Keratinocyte (primary cell): ENCODE measurements at regions not wholly inside any gene's neighbourhood (a gene's known extent, or its start where the extent isn't known, plus 50 kb on each side); places are given as distances from the start of the nearest gene placed in this dataset.

Experiments
- DNase-seq: peaks from one replicate; pipeline ENCODE4 v3.0.0-alpha.2; 2011; ENCODE audit warnings: low read depth, missing footprints, low spot score
- FAIRE-seq: peaks from 2 replicates; lab custom pipeline; 2011; peaks lifted over from hg19 to GRCh38; lab: Jason Lieb, UNC
- H2AFZ ChIP-seq: 2 replicates; pipeline ENCODE4 v1.6.0; 2012; ENCODE audit warnings: low read length, control low read depth, inconsistent platforms; ENCODE audit not compliant: control insufficient read depth
- H3K27ac ChIP-seq: 2 replicates; pipeline ENCODE4 v1.5.1; 2011; ENCODE audit warnings: low read length; ENCODE audit not compliant: control insufficient read depth, insufficient read depth
- H3K27me3 ChIP-seq: 3 replicates; pipeline ENCODE4 v1.6.0; 2011; ENCODE audit warnings: low read length; ENCODE audit not compliant: control insufficient read depth, insufficient read depth; ENCODE audit errors: extremely low read depth
- H3K36me3 ChIP-seq, 2 experiments: 2 replicates in 1 of 2; 3 replicates in 1 of 2; pipeline ENCODE4 v1.5.1; 2011; ENCODE audit warnings: low read length in 2 of 2, mild to moderate bottlenecking in 1 of 2; ENCODE audit not compliant: control insufficient read depth in 2 of 2, insufficient read depth in 2 of 2; ENCODE audit errors: extremely low read depth in 1 of 2
- H3K4me1 ChIP-seq: 3 replicates; pipeline ENCODE4 v1.5.1; 2011; ENCODE audit warnings: low read length; ENCODE audit not compliant: control insufficient read depth, insufficient read depth; ENCODE audit errors: extremely low read depth
- H3K4me2 ChIP-seq: 3 replicates; pipeline ENCODE4 v1.6.0; 2011; ENCODE audit warnings: low read depth, low read length; ENCODE audit not compliant: control insufficient read depth, insufficient read depth; ENCODE audit errors: extremely low read depth
- H3K4me3 ChIP-seq, 3 experiments: fragments of 200-600 bp in 1 of 3; sonication (generic) in 1 of 3; 2 replicates in 2 of 3; 3 replicates in 1 of 3; pipeline ENCODE4 v1.5.1; 2011 to 2016; ENCODE audit warnings: low read length in 3 of 3, mild to moderate bottlenecking in 3 of 3, control low read depth in 2 of 3, inconsistent platforms in 1 of 3, low read depth in 1 of 3, mixed read lengths in 1 of 3, mixed run types in 1 of 3, moderate library complexity in 1 of 3; ENCODE audit not compliant: control insufficient read depth in 2 of 3, insufficient read depth in 2 of 3; ENCODE audit errors: extremely low read depth in 1 of 3
- H3K79me2 ChIP-seq: 2 replicates; pipeline ENCODE4 v1.6.0; 2012; ENCODE audit warnings: low read length; ENCODE audit not compliant: control insufficient read depth, insufficient read depth
- H3K9ac ChIP-seq: 3 replicates; pipeline ENCODE4 v1.6.0; 2011; ENCODE audit warnings: low read length; ENCODE audit not compliant: control insufficient read depth, insufficient read depth; ENCODE audit errors: extremely low read depth
- H3K9me1 ChIP-seq: 3 replicates; pipeline ENCODE4 v1.6.0; 2011; ENCODE audit warnings: low read length; ENCODE audit not compliant: control insufficient read depth, insufficient read depth; ENCODE audit errors: extremely low read depth
- H3K9me3 ChIP-seq: 2 replicates; pipeline ENCODE4 v1.5.1; 2012; ENCODE audit warnings: low read depth, low read length; ENCODE audit not compliant: control insufficient read depth
- H4K20me1 ChIP-seq: 3 replicates; pipeline ENCODE4 v1.6.0; 2011; ENCODE audit warnings: low read length; ENCODE audit not compliant: control insufficient read depth, insufficient read depth; ENCODE audit errors: extremely low read depth
- EZH2 ChIP-seq: IDR thresholded peaks from one replicate; pipeline ENCODE4 v1.6.1; 2012; ENCODE audit warnings: inconsistent platforms, mild to moderate bottlenecking, low read length, moderate library complexity
- dilution Hi-C: fragments of 300-500 bp; cut with MboI; formaldehyde crosslinking; loops from one replicate; pipeline ENCODE4 v1.7.0; 2020; ENCODE audit warnings: low sequenced_read_pairs; ENCODE audit not compliant: extremely low pct_ligation_motif_present
- TF ChIP-seq, protein P1 (sequence below), 3 experiments: IDR thresholded peaks in 1 of 3; conservative IDR thresholded peaks in 1 of 3; optimal IDR thresholded peaks in 1 of 3; 2 replicates in 2 of 3; 3 replicates in 1 of 3; pipeline versions ENCODE3 to v1.5.1; 2011; ENCODE audit warnings: low read length in 3 of 3, mild to moderate bottlenecking in 3 of 3, moderate library complexity in 2 of 3, control low read depth in 1 of 3, inconsistent platforms in 1 of 3; ENCODE audit not compliant: insufficient read depth in 2 of 3; ENCODE audit errors: extremely low read depth in 1 of 3

DNA sequence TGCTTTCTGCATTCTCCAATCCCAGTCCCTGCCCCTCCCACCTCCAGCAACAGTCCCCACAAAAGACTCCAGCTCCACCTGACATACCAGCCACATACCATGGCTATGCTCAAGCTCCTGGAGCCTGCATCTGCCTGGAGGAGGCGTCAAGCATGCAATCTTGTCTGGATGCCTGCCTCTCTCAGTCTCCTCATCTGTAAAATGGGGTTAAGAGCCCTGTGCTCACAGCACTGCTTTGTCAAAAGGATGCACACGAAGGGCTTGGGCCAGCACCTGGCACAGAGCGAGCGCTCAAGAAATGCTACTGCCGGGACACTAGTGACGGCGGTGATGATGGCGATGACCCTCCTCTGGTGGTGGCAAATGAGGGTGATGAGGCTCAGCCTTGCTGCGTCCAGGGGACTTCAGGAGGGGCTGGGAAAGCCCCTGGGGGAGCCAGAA, 202.9 kb upstream of the IER5L start:
- dilution Hi-C loops = no loop called here
- Histone ChIP-seq H3K4me1 (peaks cover 10% of the 10 kb centered on the region), H3K79me2 (no peaks in the 10 kb centered on the region), H3K4me3 (no peak overlapping the region), H3K9me1 (no peaks in the 10 kb centered on the region), H3K27ac (no peak overlapping the region), H4K20me1 (no peaks in the 10 kb centered on the region), H3K27me3 (no peaks in the 10 kb centered on the region), H3K4me2 (no peak overlapping the region), H3K9me3 (no peaks in the 10 kb centered on the region), H3K9ac (no peak overlapping the region), H3K36me3 (no peaks in the 10 kb centered on the region), H2AFZ (no peak overlapping the region)
- no peak for FAIRE-seq
- DNase-seq = no peak
- TF ChIP-seq, protein P1, sequence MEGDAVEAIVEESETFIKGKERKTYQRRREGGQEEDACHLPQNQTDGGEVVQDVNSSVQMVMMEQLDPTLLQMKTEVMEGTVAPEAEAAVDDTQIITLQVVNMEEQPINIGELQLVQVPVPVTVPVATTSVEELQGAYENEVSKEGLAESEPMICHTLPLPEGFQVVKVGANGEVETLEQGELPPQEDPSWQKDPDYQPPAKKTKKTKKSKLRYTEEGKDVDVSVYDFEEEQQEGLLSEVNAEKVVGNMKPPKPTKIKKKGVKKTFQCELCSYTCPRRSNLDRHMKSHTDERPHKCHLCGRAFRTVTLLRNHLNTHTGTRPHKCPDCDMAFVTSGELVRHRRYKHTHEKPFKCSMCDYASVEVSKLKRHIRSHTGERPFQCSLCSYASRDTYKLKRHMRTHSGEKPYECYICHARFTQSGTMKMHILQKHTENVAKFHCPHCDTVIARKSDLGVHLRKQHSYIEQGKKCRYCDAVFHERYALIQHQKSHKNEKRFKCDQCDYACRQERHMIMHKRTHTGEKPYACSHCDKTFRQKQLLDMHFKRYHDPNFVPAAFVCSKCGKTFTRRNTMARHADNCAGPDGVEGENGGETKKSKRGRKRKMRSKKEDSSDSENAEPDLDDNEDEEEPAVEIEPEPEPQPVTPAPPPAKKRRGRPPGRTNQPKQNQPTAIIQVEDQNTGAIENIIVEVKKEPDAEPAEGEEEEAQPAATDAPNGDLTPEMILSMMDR (optimal IDR thresholded peaks at IDR 0.05 in 1 of 3, IDR thresholded peaks at IDR 0.05 in 1 of 3, conservative IDR thresholded peaks at IDR 0.05 in 1 of 3; ENCODE audit: extremely low read depth in 1 of 3, insufficient read depth in 2 of 3, low read length in 3 of 3) = no peak
- no peak for TF ChIP-seq EZH2

DNA sequence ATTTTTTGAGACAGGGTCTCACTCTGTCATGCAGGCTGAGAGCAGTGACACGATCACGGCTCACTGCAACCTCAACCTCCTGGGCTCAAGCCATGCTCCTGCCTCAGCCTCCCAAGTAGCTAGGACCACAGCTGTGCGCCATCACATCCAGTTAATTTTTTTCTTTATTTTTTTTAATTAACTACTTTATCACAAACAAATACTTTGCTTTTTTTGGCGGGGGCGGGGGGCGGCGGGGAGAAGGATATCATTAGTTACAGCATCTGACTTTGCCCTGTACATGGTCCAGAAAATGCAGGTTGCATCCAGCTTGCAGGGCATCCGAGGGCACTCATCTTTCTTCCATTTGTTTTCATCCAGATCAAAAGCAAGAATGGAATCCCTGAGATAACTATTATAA, 201.8 kb upstream of the IER5L start:
- Histone ChIP-seq H3K4me3 (no peak overlapping the region), H2AFZ (no peak overlapping the region), H3K9ac (no peak overlapping the region), H3K79me2 (no peaks in the 10 kb centered on the region), H3K9me1 (no peaks in the 10 kb centered on the region), H3K36me3 (no peaks in the 10 kb centered on the region), H3K27ac (no peak overlapping the region), H3K27me3 (no peaks in the 10 kb centered on the region), H3K4me1 (peaks cover 10% of the 10 kb centered on the region), H3K4me2 (no peak overlapping the region), H3K9me3 (no peaks in the 10 kb centered on the region), H4K20me1 (no peaks in the 10 kb centered on the region)
- DNase-seq (no peak), FAIRE-seq (no peak)
- TF ChIP-seq, protein P1 (optimal IDR thresholded peaks at IDR 0.05 in 1 of 3, IDR thresholded peaks at IDR 0.05 in 1 of 3, conservative IDR thresholded peaks at IDR 0.05 in 1 of 3; ENCODE audit: extremely low read depth in 1 of 3, insufficient read depth in 2 of 3, low read length in 3 of 3) = no peak
- no peak for TF ChIP-seq EZH2
- dilution Hi-C loops = no loop called here
